OCI-LY7 (cell line): ENCODE measurements at regions not wholly inside any gene's neighbourhood (a gene's known extent, or its start where the extent isn't known, plus 50 kb on each side); places are given as distances from the start of the nearest gene placed in this dataset.
A peak's percentile ranks its signal among the peaks of the same experiment; 100 is the strongest.

Source experiments
- BruUV-seq: library from RNA; stranded (reverse); fragments of 400-500 nt; replicated peaks from 2 replicates; lab custom pipeline; 2021; lab: Mats Ljungman, UMichigan
- CTCF ChIA-PET: fragments of 300-600 bp; sonication (Branson Sonifier 250); formaldehyde crosslinking; loops from one replicate; lab custom pipeline; 2022; ENCODE audit warnings: antibody characterized with exemption; ENCODE audit not compliant: unreplicated experiment; lab: Charles Lee
- POLR2A ChIA-PET: fragments of 300-600 bp; sonication (Branson Sonifier 250); formaldehyde crosslinking; loops from one replicate; lab custom pipeline; 2022; ENCODE audit warnings: antibody characterized with exemption; lab: Charles Lee
- DNase-seq: peaks from one replicate; pipeline ENCODE4 v3.0.0-alpha.2; 2015; ENCODE audit warnings: low spot score
- H2AFZ ChIP-seq: fragments of 200-600 bp; sonication (generic), shearing (Covaris generic); 2 replicates; pipeline ENCODE4 v1.6.1; 2014; ENCODE audit warnings: mild to moderate bottlenecking, antibody characterized with exemption, low read length, moderate library complexity
- H3K27ac ChIP-seq: fragments of 200-600 bp; sonication (generic); 2 replicates; pipeline ENCODE4 v1.5.1; 2014; ENCODE audit warnings: mixed run types, low read depth, mild to moderate bottlenecking, moderate library complexity, low read length, inconsistent platforms; ENCODE audit not compliant: poor library complexity, severe bottlenecking
- H3K36me3 ChIP-seq: fragments of 200-600 bp; sonication (generic); 2 replicates; pipeline ENCODE4 v1.6.1; 2014; ENCODE audit warnings: mild to moderate bottlenecking, antibody characterized with exemption, low read length, moderate library complexity, mixed read lengths; ENCODE audit not compliant: insufficient read depth
- H3K4me1 ChIP-seq: fragments of 200-600 bp; sonication (generic); 2 replicates; pipeline ENCODE4 v1.5.1; 2014; ENCODE audit warnings: mild to moderate bottlenecking, low read length; ENCODE audit not compliant: insufficient read depth, poor library complexity, severe bottlenecking
- H3K4me2 ChIP-seq: fragments of 200-600 bp; sonication (generic); 2 replicates; pipeline ENCODE4 v1.6.1; 2014; ENCODE audit warnings: mild to moderate bottlenecking, low read length
- H3K4me3 ChIP-seq: fragments of 200-600 bp; sonication (generic); 2 replicates; pipeline ENCODE4 v1.5.1; 2014; ENCODE audit warnings: mild to moderate bottlenecking, low read depth, low read length; ENCODE audit not compliant: poor library complexity, severe bottlenecking
- H3K79me2 ChIP-seq: fragments of 200-600 bp; sonication (generic); 2 replicates; pipeline ENCODE4 v1.6.1; 2016; ENCODE audit warnings: low read depth, mild to moderate bottlenecking, low read length, moderate library complexity, mixed read lengths; ENCODE audit not compliant: insufficient read depth
- H3K9me2 ChIP-seq: fragments of 200-600 bp; sonication (generic); 2 replicates; pipeline ENCODE4 v1.6.1; 2016; ENCODE audit warnings: mild to moderate bottlenecking, low read length, mixed read lengths; ENCODE audit not compliant: insufficient read depth
- H3K9me3 ChIP-seq: fragments of 200-600 bp; sonication (generic); 2 replicates; pipeline ENCODE4 v1.6.1; 2014; ENCODE audit warnings: mild to moderate bottlenecking, mixed run types, low read length, mixed read lengths
- H4K20me1 ChIP-seq: fragments of 200-600 bp; sonication (generic); 2 replicates; pipeline ENCODE4 v1.6.1; 2014; ENCODE audit warnings: mild to moderate bottlenecking, antibody characterized with exemption, low read length, moderate library complexity, mixed read lengths; ENCODE audit not compliant: insufficient read depth
- CTCF ChIP-seq: fragments of 200-600 bp; sonication (generic); conservative IDR thresholded peaks from 2 replicates; pipeline ENCODE4 v1.5.1; 2014; ENCODE audit warnings: mild to moderate bottlenecking, antibody characterized with exemption, low read length, moderate library complexity, mixed read lengths
- EZH2phosphoT487 ChIP-seq: fragments of 200-600 bp; sonication (generic); IDR thresholded peaks from 2 replicates; pipeline ENCODE4 v1.6.1; 2018; ENCODE audit warnings: low read depth, borderline replicate concordance, mild to moderate bottlenecking, mixed run types, antibody characterized with exemption, low read length, moderate library complexity, mixed read lengths
- intact Hi-C: fragments of 100-400 bp; cut with micrococcal nuclease; formaldehyde crosslinking; loops from one replicate; pipeline ENCODE4 v1.10.0; 2022; ENCODE audit not compliant: unreplicated experiment

DNA sequence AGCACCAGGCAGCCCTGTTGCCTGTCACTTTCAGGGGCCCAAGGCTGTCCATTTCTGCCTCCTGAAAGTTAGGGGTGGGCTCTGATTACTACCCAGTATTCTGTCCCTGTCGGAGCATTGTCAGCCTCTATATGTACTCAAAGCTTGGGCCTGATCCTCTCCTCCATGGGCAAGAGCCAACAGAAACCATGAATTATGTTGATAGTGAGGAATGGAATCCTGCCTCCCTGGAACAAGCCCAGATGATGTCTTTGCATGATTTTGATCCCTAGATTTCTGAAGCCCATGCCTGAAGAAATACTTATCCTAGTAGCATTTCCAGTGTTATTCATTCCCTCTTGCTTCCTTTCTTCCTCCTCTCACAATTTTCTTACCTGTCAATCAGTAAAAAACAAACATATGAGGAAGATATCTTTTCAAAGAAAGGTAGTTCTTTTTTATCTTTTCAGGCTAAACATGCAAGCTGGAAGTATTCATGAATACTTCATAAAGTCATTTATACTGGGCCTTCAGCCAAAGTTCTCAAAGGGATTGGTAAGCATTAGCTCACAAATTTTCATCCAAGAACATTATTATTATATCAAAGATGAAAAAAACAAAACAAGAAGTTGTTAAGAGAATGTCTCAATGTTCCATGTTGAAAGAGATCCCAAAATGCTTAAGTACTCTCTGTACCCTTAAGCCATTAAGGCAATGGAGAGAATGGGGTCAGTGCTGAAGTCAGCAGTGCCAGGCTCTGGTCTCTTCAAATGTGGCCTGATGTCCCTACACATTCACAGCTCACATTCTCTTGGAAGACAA lies 171.7 kb downstream of the NHLRC3 start:
- Histone ChIP-seq H3K36me3 (no peaks in the 10 kb centered on the region), H4K20me1 (no peaks in the 10 kb centered on the region), H2AFZ (no peak overlapping the region), H3K4me2 (no peak overlapping the region), H3K9me3 (no peaks in the 10 kb centered on the region), H3K4me3 (no peak overlapping the region), H3K27ac (no peak overlapping the region), H3K4me1 (no peaks in the 10 kb centered on the region), H3K79me2 (no peaks in the 10 kb centered on the region), H3K9me2 (no peaks in the 10 kb centered on the region)
- no TSS peak for BruUV-seq
- intact Hi-C loops, result no loop called here
- ChIA-PET CTCF (no interaction called here), POLR2A (interaction anchor here (0.6 kb wide), 1 partner anchor 88 kb away, joined by 3 read pairs; no protein-coding TSS in a partner anchor)
- no peak for TF ChIP-seq CTCF
- no peak for TF ChIP-seq EZH2phosphoT487
- DNase-seq, result no peak

DNA sequence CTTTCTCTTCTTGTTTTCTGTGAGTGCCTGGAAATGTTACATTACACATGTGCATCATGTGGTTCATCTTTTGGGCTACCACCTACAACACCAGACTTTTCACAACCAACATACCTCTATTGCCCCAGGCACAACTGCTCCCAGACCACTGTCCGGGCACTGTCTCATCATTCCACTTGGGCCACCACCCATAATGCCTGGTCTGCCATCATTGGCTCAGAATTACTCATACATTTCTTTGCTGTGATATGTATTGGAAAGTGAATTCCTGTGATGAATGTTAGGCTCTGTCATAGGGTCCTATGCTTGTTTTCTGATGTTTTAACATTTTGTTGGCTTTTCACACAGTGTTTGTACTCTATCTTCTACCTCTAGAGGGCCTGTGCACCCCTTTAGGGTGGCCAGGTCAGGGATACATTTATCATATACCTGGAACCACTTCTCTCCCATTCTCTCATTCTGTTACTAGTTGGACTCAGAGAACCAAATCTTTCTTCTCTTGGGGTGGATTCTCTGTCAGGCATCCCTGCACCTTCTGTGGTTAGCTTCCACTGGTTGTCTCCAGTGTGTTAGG lies 172.8 kb downstream of the NHLRC3 start:
- BruUV-seq, result no TSS peak
- H2AFZ ChIP-seq, result no peak overlapping the region
- POLR2A ChIA-PET, result no interaction called here
- intact Hi-C loops, result no loop called here
- no peaks in the 10 kb centered on the region for H3K4me1 ChIP-seq
- H3K9me2 ChIP-seq, result no peaks in the 10 kb centered on the region
- DNase-seq, result no peak
- H4K20me1 ChIP-seq, result no peaks in the 10 kb centered on the region
- H3K4me2 ChIP-seq, result no peak overlapping the region
- no peak overlapping the region for H3K27ac ChIP-seq
- CTCF ChIA-PET, result no interaction called here
- no peaks in the 10 kb centered on the region for H3K79me2 ChIP-seq
- H3K36me3 ChIP-seq, result no peaks in the 10 kb centered on the region
- no peak overlapping the region for H3K4me3 ChIP-seq
- H3K9me3 ChIP-seq, result no peaks in the 10 kb centered on the region
- TF ChIP-seq CTCF (peak; percentile 44; the same call in 1 of the 2 replicates), EZH2phosphoT487 (no peak)

GRCh38 chr13:39215971-39216370 lies 177.7 kb downstream of the NHLRC3 start:
- Histone ChIP-seq H4K20me1 (no peaks in the 10 kb centered on the region), H2AFZ (no peak overlapping the region), H3K4me3 (no peak overlapping the region), H3K4me1 (no peaks in the 10 kb centered on the region), H3K27ac (no peak overlapping the region), H3K9me2 (no peaks in the 10 kb centered on the region), H3K79me2 (no peaks in the 10 kb centered on the region), H3K36me3 (no peaks in the 10 kb centered on the region), H3K4me2 (no peak overlapping the region), H3K9me3 (no peaks in the 10 kb centered on the region)
- POLR2A ChIA-PET, result interaction anchor here (1.8 kb wide), 1 partner anchor 12 kb away, joined by 7 read pairs; no protein-coding TSS in a partner anchor
- no TSS peak for BruUV-seq
- no peak for TF ChIP-seq EZH2phosphoT487
- TF ChIP-seq CTCF, result no peak
- intact Hi-C loops, result no loop called here
- DNase-seq, result no peak
- CTCF ChIA-PET, result no interaction called here
